Colonic mucosa (tissue), 4 donors: ENCODE measurements at regions not wholly inside any gene's neighbourhood (a gene's known extent, or its start where the extent isn't known, plus 50 kb on each side); places are given as distances from the start of the nearest gene placed in this dataset.

Source experiments
- DNase-seq: peaks from one replicate; pipeline ENCODE4 v3.0.0-alpha.2; 2020
- H3K27ac ChIP-seq: fragments of 200-600 bp; one replicate; pipeline ENCODE4 v1.8.0; 2021
- H3K27me3 ChIP-seq: fragments of 200-600 bp; one replicate; pipeline ENCODE4 v1.8.0; 2021
- H3K36me3 ChIP-seq: fragments of 200-600 bp; one replicate; pipeline ENCODE4 v1.8.0; 2021
- H3K4me1 ChIP-seq: fragments of 200-600 bp; one replicate; pipeline ENCODE4 v1.8.0; 2021; ENCODE audit warnings: mild to moderate bottlenecking
- H3K4me3 ChIP-seq: fragments of 200-600 bp; one replicate; pipeline ENCODE4 v1.8.0; 2021
- H3K9ac ChIP-seq, 2 donors: one replicate each; pipeline ENCODE4 v1.7.0; 2013; ENCODE audit warnings: control low read depth in 2 of 2, low read depth in 2 of 2, low read length in 2 of 2
- H3K9me3 ChIP-seq: fragments of 200-600 bp; one replicate; pipeline ENCODE4 v1.8.0; 2021
- intact Hi-C: fragments of 100-400 bp; cut with DNase I; formaldehyde crosslinking; loops from one replicate; pipeline ENCODE4 v1.14.1; 2022
- TF ChIP-seq, protein P1 (sequence below): fragments of 200-600 bp; IDR thresholded peaks from one replicate; pipeline ENCODE4 v1.8.0; 2022; ENCODE audit warnings: antibody characterized with exemption, mild to moderate bottlenecking
- donor health status: healthy.
- donor health status: DM: no; HTN: no; CAD: no.
- donor health status: DM: no; HTN: no; CAD: no.

- TF ChIP-seq, protein P1, sequence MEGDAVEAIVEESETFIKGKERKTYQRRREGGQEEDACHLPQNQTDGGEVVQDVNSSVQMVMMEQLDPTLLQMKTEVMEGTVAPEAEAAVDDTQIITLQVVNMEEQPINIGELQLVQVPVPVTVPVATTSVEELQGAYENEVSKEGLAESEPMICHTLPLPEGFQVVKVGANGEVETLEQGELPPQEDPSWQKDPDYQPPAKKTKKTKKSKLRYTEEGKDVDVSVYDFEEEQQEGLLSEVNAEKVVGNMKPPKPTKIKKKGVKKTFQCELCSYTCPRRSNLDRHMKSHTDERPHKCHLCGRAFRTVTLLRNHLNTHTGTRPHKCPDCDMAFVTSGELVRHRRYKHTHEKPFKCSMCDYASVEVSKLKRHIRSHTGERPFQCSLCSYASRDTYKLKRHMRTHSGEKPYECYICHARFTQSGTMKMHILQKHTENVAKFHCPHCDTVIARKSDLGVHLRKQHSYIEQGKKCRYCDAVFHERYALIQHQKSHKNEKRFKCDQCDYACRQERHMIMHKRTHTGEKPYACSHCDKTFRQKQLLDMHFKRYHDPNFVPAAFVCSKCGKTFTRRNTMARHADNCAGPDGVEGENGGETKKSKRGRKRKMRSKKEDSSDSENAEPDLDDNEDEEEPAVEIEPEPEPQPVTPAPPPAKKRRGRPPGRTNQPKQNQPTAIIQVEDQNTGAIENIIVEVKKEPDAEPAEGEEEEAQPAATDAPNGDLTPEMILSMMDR = no peak
- DNase-seq = no peak
- Histone ChIP-seq H3K9ac (no peak overlapping the region), H3K36me3 (no peaks in the 10 kb centered on the region), H3K9me3 (no peaks in the 10 kb centered on the region), H3K4me3 (no peak overlapping the region), H3K27ac (no peak overlapping the region), H3K4me1 (no peaks in the 10 kb centered on the region), H3K27me3 (no peaks in the 10 kb centered on the region)
- intact Hi-C loops = no loop called here
These were observed 545.6 kb upstream of the WWC1 start for GRCh38 chr5:167745868-167746267.

DNA sequence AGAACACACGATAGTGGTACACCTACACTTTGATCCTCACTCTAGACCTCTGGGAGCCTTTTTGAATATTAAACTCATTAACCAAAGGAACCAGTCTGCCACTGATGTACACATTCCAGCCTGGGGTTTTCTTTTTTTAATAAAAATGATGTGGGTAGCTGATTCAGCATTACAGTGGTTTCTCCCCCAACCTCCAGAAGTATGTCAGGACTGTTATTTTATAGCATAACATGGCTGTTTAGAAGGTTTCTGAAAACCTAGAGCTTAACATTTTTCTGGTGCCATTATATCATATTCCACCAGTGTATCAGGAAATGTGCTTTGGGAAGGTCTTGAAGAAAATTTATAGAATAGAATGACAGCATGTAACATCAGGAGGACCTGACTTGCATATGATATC, 540.9 kb upstream of the WWC1 start:
- Histone ChIP-seq H3K27me3 (no peaks in the 10 kb centered on the region), H3K36me3 (no peaks in the 10 kb centered on the region), H3K4me3 (no peak overlapping the region), H3K9ac (no peak overlapping the region), H3K9me3 (no peaks in the 10 kb centered on the region), H3K4me1 (no peaks in the 10 kb centered on the region), H3K27ac (no peak overlapping the region)
- intact Hi-C loops = no loop called here
- DNase-seq = no peak
- TF ChIP-seq, protein P1 = no peak

DNA sequence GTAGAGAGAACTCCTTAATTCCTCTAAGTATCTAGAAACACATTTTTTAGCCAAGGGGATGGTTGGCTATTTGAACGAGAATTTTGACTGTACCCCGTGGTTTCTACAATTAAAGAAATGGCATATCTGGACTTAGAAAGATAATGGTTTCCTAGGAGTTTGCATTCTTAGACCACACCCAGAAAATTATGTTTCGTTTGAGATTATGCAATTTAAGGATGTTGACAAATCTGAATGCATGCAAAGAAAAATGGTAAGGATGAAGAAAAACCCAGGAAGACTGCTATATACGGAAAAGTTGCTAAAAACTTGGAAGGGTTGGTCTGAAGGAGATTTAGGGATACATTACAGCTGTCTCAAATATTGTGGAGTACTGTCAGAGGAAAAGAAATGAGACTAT, 538.5 kb upstream of the WWC1 start:
- no peaks in the 10 kb centered on the region for H3K27me3 ChIP-seq
- H3K9me3 ChIP-seq = no peaks in the 10 kb centered on the region
- no peak for DNase-seq
- no peaks in the 10 kb centered on the region for H3K36me3 ChIP-seq
- TF ChIP-seq, protein P1 = no peak
- intact Hi-C loops = no loop called here
- H3K27ac ChIP-seq = no peak overlapping the region
- no peak overlapping the region for H3K4me3 ChIP-seq
- H3K9ac ChIP-seq = no peak overlapping the region
- no peaks in the 10 kb centered on the region for H3K4me1 ChIP-seq

DNA sequence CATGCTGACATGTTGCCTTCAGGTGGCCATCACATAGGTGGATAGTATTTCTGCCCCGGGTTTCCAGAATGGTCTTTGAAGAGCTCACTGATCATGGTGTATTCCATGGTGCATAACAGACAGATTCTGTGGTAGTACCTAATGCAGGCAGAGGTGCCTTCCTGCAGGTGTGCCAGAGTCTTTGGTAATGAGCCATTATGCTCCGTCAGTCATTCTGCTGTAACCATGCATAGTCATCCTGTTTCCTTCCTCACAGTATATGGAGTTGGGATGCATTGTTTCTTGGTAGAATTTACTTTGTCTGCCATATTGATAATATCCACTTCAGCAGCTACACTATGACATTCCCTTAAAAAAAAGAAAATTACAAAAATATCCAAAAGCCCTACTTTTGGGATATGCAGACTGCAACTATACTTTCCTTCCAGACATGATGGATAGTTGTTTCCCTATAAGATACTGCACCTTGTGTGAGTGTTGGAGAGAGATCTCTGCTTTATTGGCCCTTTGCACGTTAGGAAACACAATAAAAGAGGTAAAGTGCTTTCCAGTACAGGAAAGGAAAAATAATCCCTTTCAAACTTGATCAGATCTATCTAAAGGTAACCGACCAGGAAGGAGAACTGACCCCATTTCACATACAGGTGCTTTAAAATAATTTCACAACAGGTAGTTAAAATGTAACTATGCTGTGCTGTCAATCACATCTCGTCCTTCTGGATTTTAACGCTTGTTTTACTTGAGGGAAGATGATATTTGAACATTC, 537.5 kb upstream of the WWC1 start:
- Histone ChIP-seq H3K9ac (no peak overlapping the region), H3K27me3 (no peaks in the 10 kb centered on the region), H3K27ac (no peak overlapping the region), H3K36me3 (no peaks in the 10 kb centered on the region), H3K4me3 (no peak overlapping the region), H3K9me3 (no peaks in the 10 kb centered on the region), H3K4me1 (no peaks in the 10 kb centered on the region)
- intact Hi-C loops = no loop called here
- TF ChIP-seq, protein P1 = no peak
- DNase-seq = no peak

DNA sequence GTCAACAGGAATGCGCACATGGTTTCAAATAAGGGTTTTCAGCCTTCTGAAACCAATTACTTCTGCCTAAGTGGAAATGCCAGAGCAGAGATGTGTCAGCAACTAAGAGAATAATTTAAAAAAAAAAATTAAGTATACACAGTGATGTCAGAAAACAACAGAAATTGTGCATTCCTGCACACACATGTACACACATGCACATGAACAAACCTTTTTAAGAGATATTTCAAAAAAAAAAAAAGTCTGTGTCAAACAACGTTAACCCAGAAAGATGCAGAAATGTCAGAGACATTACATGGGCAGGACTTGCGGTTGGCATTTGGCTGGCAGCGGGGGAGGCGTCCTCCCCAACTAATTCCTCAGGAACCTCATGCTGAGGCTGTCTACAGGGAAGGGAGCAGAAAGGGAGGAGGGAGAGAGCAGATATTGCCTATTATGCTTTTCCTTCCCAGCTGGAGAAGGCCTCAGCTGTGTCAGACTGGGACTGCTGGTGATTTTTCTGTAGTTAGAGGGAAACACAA, 536.9 kb upstream of the WWC1 start:
- Histone ChIP-seq H3K27me3 (no peaks in the 10 kb centered on the region), H3K27ac (no peak overlapping the region), H3K4me1 (no peaks in the 10 kb centered on the region), H3K9ac (no peak overlapping the region), H3K4me3 (no peak overlapping the region), H3K36me3 (no peaks in the 10 kb centered on the region), H3K9me3 (no peaks in the 10 kb centered on the region)
- TF ChIP-seq, protein P1 = no peak
- DNase-seq = no peak
- intact Hi-C loops = no loop called here
